Mucosa of rectum (tissue), 2 donors: ENCODE measurements at regions not wholly inside any gene's neighbourhood (a gene's known extent, or its start where the extent isn't known, plus 50 kb on each side); places are given as distances from the start of the nearest gene placed in this dataset.

Experiments
- H3K27ac ChIP-seq, 2 donors: one replicate each; pipeline ENCODE4 v1.7.0; 2013; ENCODE audit warnings: inconsistent platforms in 2 of 2, low read depth in 2 of 2, low read length in 2 of 2
- H3K27me3 ChIP-seq, 2 donors: one replicate each; pipeline ENCODE4 v1.7.0; 2013; ENCODE audit warnings: low read length in 2 of 2; ENCODE audit not compliant: control insufficient read depth in 2 of 2, insufficient read depth in 2 of 2
- H3K36me3 ChIP-seq, 2 donors: one replicate each; pipeline ENCODE4 v1.7.0; 2013; ENCODE audit warnings: low read length in 2 of 2; ENCODE audit not compliant: control insufficient read depth in 2 of 2, insufficient read depth in 2 of 2
- H3K4me1 ChIP-seq, 2 donors: one replicate each; pipeline ENCODE4 v1.7.0; 2013; ENCODE audit warnings: low read length in 2 of 2, mild to moderate bottlenecking in 1 of 2; ENCODE audit not compliant: control insufficient read depth in 2 of 2, insufficient read depth in 2 of 2
- H3K4me3 ChIP-seq, 2 donors: one replicate each; pipeline ENCODE4 v1.7.0; 2013; ENCODE audit warnings: low read length in 2 of 2
- H3K9ac ChIP-seq, 2 donors: one replicate each; pipeline ENCODE4 v1.7.0; 2013; ENCODE audit warnings: low read length in 2 of 2, low read depth in 1 of 2, mild to moderate bottlenecking in 1 of 2
- H3K9me3 ChIP-seq, 2 donors: one replicate each; pipeline ENCODE4 v1.7.0; 2013; ENCODE audit warnings: low read length in 2 of 2; ENCODE audit not compliant: control insufficient read depth in 2 of 2
- donor health status: healthy.
- donor health status: Normal muscosa, but diverticular disease.

- no peak overlapping the region for H3K27ac ChIP-seq
- no peaks in the 10 kb centered on the region for H3K4me1 ChIP-seq
- H3K4me3 ChIP-seq: no peak overlapping the region
- no peak overlapping the region for H3K9ac ChIP-seq
- H3K27me3 ChIP-seq: no peaks in the 10 kb centered on the region
- peaks cover 3 to 5% of the 10 kb centered on the region in 2 donors for H3K9me3 ChIP-seq
- no peaks in the 10 kb centered on the region for H3K36me3 ChIP-seq
These were observed 690.9 kb upstream of the CDH18 start for GRCh38 chr5:20678814-20679298.

GRCh38 chr5:20678386-20678785 lies 690.4 kb upstream of the CDH18 start:
- Histone ChIP-seq H3K4me3 (no peak overlapping the region), H3K9ac (no peak overlapping the region), H3K36me3 (no peaks in the 10 kb centered on the region), H3K27ac (no peak overlapping the region), H3K27me3 (no peaks in the 10 kb centered on the region), H3K4me1 (no peaks in the 10 kb centered on the region), H3K9me3 (peaks cover 3 to 5% of the 10 kb centered on the region in 2 donors)

GRCh38 chr5:20660588-20660987 lies 672.6 kb upstream of the CDH18 start:
- H3K9me3 ChIP-seq: no peaks in the 10 kb centered on the region
- no peaks in the 10 kb centered on the region for H3K4me1 ChIP-seq
- no peak overlapping the region for H3K4me3 ChIP-seq
- no peak overlapping the region for H3K27ac ChIP-seq
- H3K36me3 ChIP-seq: no peaks in the 10 kb centered on the region
- H3K27me3 ChIP-seq: no peaks in the 10 kb centered on the region
- no peak overlapping the region for H3K9ac ChIP-seq

GRCh38 chr5:20656262-20656661 lies 668.3 kb upstream of the CDH18 start:
- no peaks in the 10 kb centered on the region for H3K27me3 ChIP-seq
- H3K27ac ChIP-seq: no peak overlapping the region
- H3K36me3 ChIP-seq: no peaks in the 10 kb centered on the region
- no peaks in the 10 kb centered on the region for H3K9me3 ChIP-seq
- H3K4me1 ChIP-seq: no peaks in the 10 kb centered on the region
- H3K9ac ChIP-seq: no peak overlapping the region
- no peak overlapping the region for H3K4me3 ChIP-seq

- no peaks in the 10 kb centered on the region for H3K4me1 ChIP-seq
- no peaks in the 10 kb centered on the region for H3K27me3 ChIP-seq
- H3K9ac ChIP-seq: no peak overlapping the region
- no peaks in the 10 kb centered on the region for H3K9me3 ChIP-seq
- H3K36me3 ChIP-seq: no peaks in the 10 kb centered on the region
- H3K27ac ChIP-seq: no peak overlapping the region
- H3K4me3 ChIP-seq: no peak overlapping the region
These were observed 667.2 kb upstream of the CDH18 start for GRCh38 chr5:20655211-20655610.

- Histone ChIP-seq H3K9me3 (no peaks in the 10 kb centered on the region), H3K36me3 (no peaks in the 10 kb centered on the region), H3K4me1 (no peaks in the 10 kb centered on the region), H3K27ac (no peak overlapping the region), H3K9ac (no peak overlapping the region), H3K27me3 (no peaks in the 10 kb centered on the region), H3K4me3 (no peak overlapping the region)
These were observed 666.7 kb upstream of the CDH18 start for GRCh38 chr5:20654746-20655145.

- no peaks in the 10 kb centered on the region for H3K36me3 ChIP-seq
- no peaks in the 10 kb centered on the region for H3K27me3 ChIP-seq
- H3K4me3 ChIP-seq: no peak overlapping the region
- H3K4me1 ChIP-seq: no peaks in the 10 kb centered on the region
- H3K9me3 ChIP-seq: no peaks in the 10 kb centered on the region
- H3K9ac ChIP-seq: no peak overlapping the region
- no peak overlapping the region for H3K27ac ChIP-seq
These were observed 666.0 kb upstream of the CDH18 start for GRCh38 chr5:20654033-20654432.

GRCh38 chr5:20649966-20650365 lies 662.0 kb upstream of the CDH18 start:
- no peak overlapping the region for H3K4me3 ChIP-seq
- H3K9me3 ChIP-seq: peaks cover 0 to 2% of the 10 kb centered on the region in 2 donors
- no peaks in the 10 kb centered on the region for H3K4me1 ChIP-seq
- H3K9ac ChIP-seq: no peak overlapping the region
- H3K27ac ChIP-seq: no peak overlapping the region
- H3K27me3 ChIP-seq: no peaks in the 10 kb centered on the region
- no peaks in the 10 kb centered on the region for H3K36me3 ChIP-seq

- H3K36me3 ChIP-seq: no peaks in the 10 kb centered on the region
- H3K4me1 ChIP-seq: no peaks in the 10 kb centered on the region
- no peak overlapping the region for H3K4me3 ChIP-seq
These were observed 661.0 kb upstream of the CDH18 start for GRCh38 chr5:20648981-20649380.

GRCh38 chr5:20636686-20637085 lies 648.7 kb upstream of the CDH18 start:
- Histone ChIP-seq H3K27ac (no peak overlapping the region), H3K4me3 (no peak overlapping the region), H3K27me3 (no peaks in the 10 kb centered on the region), H3K9ac (no peak overlapping the region), H3K4me1 (no peaks in the 10 kb centered on the region), H3K36me3 (no peaks in the 10 kb centered on the region), H3K9me3 (peaks cover 3 to 6% of the 10 kb centered on the region in 2 donors)

More at GRCh38 chr5:20648981-20649380, 661.0 kb upstream of the CDH18 start:
- Histone ChIP-seq H3K27me3 (no peaks in the 10 kb centered on the region), H3K9me3 (peaks cover 0 to 2% of the 10 kb centered on the region in 2 donors), H3K27ac (no peak overlapping the region), H3K9ac (no peak overlapping the region)

- Histone ChIP-seq H3K4me1 (no peaks in the 10 kb centered on the region), H3K9ac (no peak overlapping the region), H3K36me3 (no peaks in the 10 kb centered on the region), H3K27me3 (no peaks in the 10 kb centered on the region), H3K27ac (no peak overlapping the region), H3K4me3 (no peak overlapping the region), H3K9me3 (no peaks in the 10 kb centered on the region)
These were observed 631.6 kb upstream of the CDH18 start for GRCh38 chr5:20619591-20619990.
